GM23248 (cell line): ENCODE measurements at regions not wholly inside any gene's neighbourhood (a gene's known extent, or its start where the extent isn't known, plus 50 kb on each side); places are given as distances from the start of the nearest gene placed in this dataset.

Source experiments
- DNase-seq: peaks from one replicate; pipeline ENCODE4 v3.0.0-alpha.2; 2015
- H2AFZ ChIP-seq: fragments of 200-600 bp; sonication (generic); 2 replicates; pipeline ENCODE4 v1.6.1; 2016; ENCODE audit warnings: antibody characterized with exemption
- H3F3A ChIP-seq: fragments of 200-600 bp; sonication (generic); 2 replicates; pipeline ENCODE4 v1.6.1; 2016; ENCODE audit warnings: mild to moderate bottlenecking, antibody characterized with exemption, mixed run types; ENCODE audit not compliant: insufficient read depth
- H3K27ac ChIP-seq: fragments of 200-600 bp; sonication (generic); 2 replicates; pipeline ENCODE4 v1.5.1; 2016; ENCODE audit warnings: mild to moderate bottlenecking
- H3K27me3 ChIP-seq: fragments of 200-600 bp; sonication (generic); replicated peaks from 2 replicates; pipeline ENCODE4 v1.6.1; 2016; ENCODE audit warnings: mild to moderate bottlenecking; ENCODE audit not compliant: insufficient read depth
- H3K36me3 ChIP-seq: fragments of 200-600 bp; sonication (generic); 2 replicates; pipeline ENCODE4 v1.6.1; 2016; ENCODE audit warnings: low read depth, mild to moderate bottlenecking
- H3K4me1 ChIP-seq: fragments of 200-600 bp; sonication (generic); 2 replicates; pipeline ENCODE4 v1.6.1; 2016; ENCODE audit warnings: mild to moderate bottlenecking; ENCODE audit not compliant: insufficient read depth
- H3K4me2 ChIP-seq: fragments of 200-600 bp; sonication (generic); one replicate; pipeline ENCODE4 v1.6.1; 2016; ENCODE audit warnings: mild to moderate bottlenecking; ENCODE audit not compliant: unreplicated experiment
- H3K4me3 ChIP-seq: fragments of 200-600 bp; sonication (generic); 2 replicates; pipeline ENCODE4 v1.5.1; 2016; ENCODE audit warnings: mild to moderate bottlenecking
- H3K79me2 ChIP-seq: fragments of 200-600 bp; sonication (generic); 2 replicates; pipeline ENCODE4 v1.6.1; 2016; ENCODE audit warnings: mild to moderate bottlenecking; ENCODE audit not compliant: insufficient read depth
- H3K9ac ChIP-seq: fragments of 200-600 bp; sonication (generic); 2 replicates; pipeline ENCODE4 v1.6.1; 2016; ENCODE audit warnings: mild to moderate bottlenecking
- H3K9me2 ChIP-seq: fragments of 200-600 bp; sonication (generic); 2 replicates; pipeline ENCODE4 v1.6.1; 2016; ENCODE audit warnings: mixed run types, mild to moderate bottlenecking, moderate library complexity; ENCODE audit not compliant: insufficient read depth
- H3K9me3 ChIP-seq: fragments of 200-600 bp; sonication (generic); one replicate; pipeline ENCODE4 v1.6.1; 2017; ENCODE audit warnings: low read depth
- H4K20me1 ChIP-seq: fragments of 200-600 bp; sonication (generic); 2 replicates; pipeline ENCODE4 v1.6.0; 2016; ENCODE audit not compliant: insufficient read depth
- EZH2 ChIP-seq: fragments of 200-600 bp; sonication (generic); IDR thresholded peaks from 2 replicates; pipeline ENCODE4 v1.6.1; 2018; ENCODE audit warnings: antibody characterized with exemption, mild to moderate bottlenecking; ENCODE audit not compliant: insufficient read depth, poor library complexity, severe bottlenecking
- EZH2phosphoT487 ChIP-seq: fragments of 200-600 bp; sonication (generic); IDR thresholded peaks from 2 replicates; pipeline ENCODE4 v1.6.1; 2018; ENCODE audit warnings: antibody characterized with exemption, moderate library complexity, mild to moderate bottlenecking, low read depth; ENCODE audit not compliant: insufficient read depth
- WGBS, 2 experiments: methylation state at CpG; one replicate each; pipeline ENCODE4 v1.1.6; 2015 to 2017; ENCODE audit warnings: low lambda C conversion rate in 2 of 2, low coverage in 1 of 2; ENCODE audit errors: missing lambda C conversion rate in 2 of 2; 5-methylcytosine and 5-hydroxymethylcytosine counted together
- in situ Hi-C: fragments of 300-500 bp; cut with MboI; formaldehyde crosslinking; loops from 2 replicates; pipeline ENCODE4 v1.15.0; 2020

GRCh38 chrY:19130569-19131358 lies 357.2 kb upstream of the HSFY2 start:
- Histone ChIP-seq H3K4me2 (no peak overlapping the region), H3K36me3 (no peaks in the 10 kb centered on the region), H4K20me1 (no peaks in the 10 kb centered on the region), H2AFZ (no peak overlapping the region), H3K9ac (no peak overlapping the region), H3K9me3 (no peaks in the 10 kb centered on the region), H3F3A (no peaks in the 10 kb centered on the region), H3K27ac (no peak overlapping the region), H3K4me1 (no peaks in the 10 kb centered on the region), H3K79me2 (no peaks in the 10 kb centered on the region), H3K27me3 (no peaks in the 10 kb centered on the region), H3K4me3 (no peak overlapping the region), H3K9me2 (no peaks in the 10 kb centered on the region)
- in situ Hi-C loops = no loop called here
- no peak for DNase-seq
- 16 to 25% methylated on average over 2 of the region's 2 CpGs for whole genome bisulfite sequencing, 2 experiments
- no peak for TF ChIP-seq EZH2
- no peak for TF ChIP-seq EZH2phosphoT487

DNA sequence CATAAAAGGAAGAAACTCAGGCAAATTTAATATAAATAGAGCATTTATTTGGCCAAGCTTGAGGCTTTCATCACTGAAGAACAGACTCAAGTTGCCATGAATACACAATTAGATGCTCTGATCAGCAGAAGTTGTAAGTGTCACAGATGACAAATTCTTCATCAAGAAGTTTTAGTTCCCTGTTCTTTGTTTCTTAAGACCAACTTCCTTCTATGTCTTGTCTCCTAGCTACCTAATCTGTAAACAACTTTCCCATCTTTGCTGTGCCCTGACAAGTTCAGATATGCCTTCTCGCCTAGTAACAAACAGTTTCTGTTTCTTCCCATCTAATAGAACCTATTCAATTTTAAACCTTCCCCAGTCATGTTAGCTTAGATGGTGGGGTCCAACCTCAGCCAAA lies 353.4 kb upstream of the HSFY2 start:
- H3K4me1 ChIP-seq = no peaks in the 10 kb centered on the region

GRCh38 chrY:19124609-19125008 lies 351.1 kb upstream of the HSFY2 start:
- H3K9me2 ChIP-seq = no peaks in the 10 kb centered on the region
- no peaks in the 10 kb centered on the region for H3K9me3 ChIP-seq
- no peak for TF ChIP-seq EZH2phosphoT487
- TF ChIP-seq EZH2 = no peak
- no peak overlapping the region for H3K9ac ChIP-seq
- H3K4me2 ChIP-seq = no peak overlapping the region
- no peaks in the 10 kb centered on the region for H3K79me2 ChIP-seq
- 0 to 39% methylated on average over 1 to 2 of the region's 2 CpGs for WGBS, 2 experiments
- in situ Hi-C loops = no loop called here
- H3K4me1 ChIP-seq = no peaks in the 10 kb centered on the region
- H4K20me1 ChIP-seq = no peaks in the 10 kb centered on the region
- no peaks in the 10 kb centered on the region for H3K36me3 ChIP-seq
- no peak overlapping the region for H3K27ac ChIP-seq
- no peak for DNase-seq
- H3F3A ChIP-seq = no peaks in the 10 kb centered on the region
- no peaks in the 10 kb centered on the region for H3K27me3 ChIP-seq
- no peak overlapping the region for H2AFZ ChIP-seq
- H3K4me3 ChIP-seq = no peak overlapping the region

More for the DNA sequence above, 353.4 kb upstream of the HSFY2 start:
- no peak for TF ChIP-seq EZH2
- no peak for TF ChIP-seq EZH2phosphoT487
- Histone ChIP-seq H3K36me3 (no peaks in the 10 kb centered on the region), H3K27ac (no peak overlapping the region), H3K4me2 (no peak overlapping the region), H3K79me2 (no peaks in the 10 kb centered on the region), H3F3A (no peaks in the 10 kb centered on the region), H3K9me2 (no peaks in the 10 kb centered on the region), H3K9ac (no peak overlapping the region), H4K20me1 (no peaks in the 10 kb centered on the region), H2AFZ (no peak overlapping the region), H3K27me3 (no peaks in the 10 kb centered on the region), H3K9me3 (no peaks in the 10 kb centered on the region), H3K4me3 (no peak overlapping the region)
- DNase-seq = no peak
- 50 to 63% methylated on average over 1 of the region's 1 CpG for WGBS, 2 experiments
- in situ Hi-C loops = no loop called here

- no peaks in the 10 kb centered on the region for H3K4me1 ChIP-seq
- no peak overlapping the region for H3K9ac ChIP-seq
- H3F3A ChIP-seq = no peaks in the 10 kb centered on the region
- H3K9me2 ChIP-seq = no peaks in the 10 kb centered on the region
- no peaks in the 10 kb centered on the region for H3K27me3 ChIP-seq
- in situ Hi-C loops = no loop called here
- no peak for TF ChIP-seq EZH2phosphoT487
- no peak for TF ChIP-seq EZH2
- no peak overlapping the region for H2AFZ ChIP-seq
- no peak overlapping the region for H3K4me3 ChIP-seq
- no peak overlapping the region for H3K4me2 ChIP-seq
- no peaks in the 10 kb centered on the region for H3K79me2 ChIP-seq
- H4K20me1 ChIP-seq = no peaks in the 10 kb centered on the region
- no peak for DNase-seq
- no peaks in the 10 kb centered on the region for H3K36me3 ChIP-seq
- H3K27ac ChIP-seq = no peak overlapping the region
- no peaks in the 10 kb centered on the region for H3K9me3 ChIP-seq
Observed at GRCh38 chrY:19122450-19122849, 348.9 kb upstream of the HSFY2 start.
